22Rv1 (cell line): ENCODE measurements at regions not wholly inside any gene's neighbourhood (a gene's known extent, or its start where the extent isn't known, plus 50 kb on each side); places are given as distances from the start of the nearest gene placed in this dataset.

ENCODE experiments used
- ZFX ChIP-seq: fragments of 450-650 bp; IDR thresholded peaks from 2 replicates; pipeline ENCODE4 v1.6.1; 2017; ENCODE audit warnings: antibody characterized with exemption, borderline replicate concordance
- TF ChIP-seq, protein P1 (sequence below): fragments of 450-650 bp; IDR thresholded peaks from 2 replicates; pipeline ENCODE4 v1.5.1; 2017; ENCODE audit warnings: mild to moderate bottlenecking

DNA sequence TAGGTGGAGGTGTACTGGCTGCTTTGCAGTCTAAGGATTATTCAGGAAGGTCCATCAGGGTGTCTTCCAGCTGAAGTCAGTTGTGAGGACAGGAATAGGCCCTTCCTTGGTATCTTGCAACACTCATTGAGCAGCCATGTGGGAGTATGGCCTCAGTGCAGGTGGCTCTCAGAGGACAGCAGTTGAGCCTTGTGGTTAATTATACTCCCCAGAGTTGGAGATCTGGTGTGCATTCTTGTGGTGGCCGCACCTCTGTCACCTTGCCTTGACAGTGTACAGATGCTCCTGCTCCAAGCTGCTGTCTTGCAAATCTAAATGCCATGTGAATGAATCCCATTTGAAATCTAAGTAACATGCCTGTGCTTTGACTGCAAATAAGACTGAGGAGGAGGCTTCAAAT, 339.9 kb upstream of the BCHE start:
- TF ChIP-seq, protein P1, sequence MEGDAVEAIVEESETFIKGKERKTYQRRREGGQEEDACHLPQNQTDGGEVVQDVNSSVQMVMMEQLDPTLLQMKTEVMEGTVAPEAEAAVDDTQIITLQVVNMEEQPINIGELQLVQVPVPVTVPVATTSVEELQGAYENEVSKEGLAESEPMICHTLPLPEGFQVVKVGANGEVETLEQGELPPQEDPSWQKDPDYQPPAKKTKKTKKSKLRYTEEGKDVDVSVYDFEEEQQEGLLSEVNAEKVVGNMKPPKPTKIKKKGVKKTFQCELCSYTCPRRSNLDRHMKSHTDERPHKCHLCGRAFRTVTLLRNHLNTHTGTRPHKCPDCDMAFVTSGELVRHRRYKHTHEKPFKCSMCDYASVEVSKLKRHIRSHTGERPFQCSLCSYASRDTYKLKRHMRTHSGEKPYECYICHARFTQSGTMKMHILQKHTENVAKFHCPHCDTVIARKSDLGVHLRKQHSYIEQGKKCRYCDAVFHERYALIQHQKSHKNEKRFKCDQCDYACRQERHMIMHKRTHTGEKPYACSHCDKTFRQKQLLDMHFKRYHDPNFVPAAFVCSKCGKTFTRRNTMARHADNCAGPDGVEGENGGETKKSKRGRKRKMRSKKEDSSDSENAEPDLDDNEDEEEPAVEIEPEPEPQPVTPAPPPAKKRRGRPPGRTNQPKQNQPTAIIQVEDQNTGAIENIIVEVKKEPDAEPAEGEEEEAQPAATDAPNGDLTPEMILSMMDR, result no peak
- TF ChIP-seq ZFX, result no peak
